ENCODE measurements at regions not wholly inside any gene's neighbourhood (a gene's known extent, or its start where the extent isn't known, plus 50 kb on each side); places are given as distances from the start of the nearest gene placed in this dataset.

GRCh38 chr4:3655485-3655884 is 110.7 kb upstream of the ADRA2C start:
- Histone ChIP-seq H3K4me1 (ENCODE audit: control insufficient read depth in 1 of 2, insufficient read depth in 2 of 2, low read depth in 1 of 2, low read length in 1 of 2) (peaks cover 0 to 27% of the 10 kb centered on the region in 2 experiments; a peak in 1 of 4 replicates), H3K9ac (no peak overlapping the region), H3K4me3 (ENCODE audit: low read depth in 2 of 2, low read length in 1 of 2) (no peak overlapping the region), H3K79me2 (ENCODE audit: insufficient read depth) (no peaks in the 10 kb centered on the region), H3F3A (replicated peaks; ENCODE audit: insufficient read depth) (no peaks in the 10 kb centered on the region), H3K9me3 (no peaks in the 10 kb centered on the region), H3K27ac (ENCODE audit: low read depth in 2 of 2, low read length in 1 of 2) (no peak overlapping the region), H3K4me2 (no peak overlapping the region), H3K36me3 (replicated peaks in 1 of 2; ENCODE audit: control insufficient read depth in 1 of 2, insufficient read depth in 2 of 2, low read length in 1 of 2) (no peaks in the 10 kb centered on the region), H3K27me3 (ENCODE audit: insufficient read depth) (no peaks in the 10 kb centered on the region), H2AFZ (ENCODE audit: low read depth) (no peak overlapping the region), H3K9me2 (no peaks in the 10 kb centered on the region), H4K20me1 (ENCODE audit: insufficient read depth) (no peaks in the 10 kb centered on the region)
- no peak for TF ChIP-seq FOSL2 (IDR thresholded peaks at IDR 0.05; ENCODE audit: borderline replicate concordance, low read depth)
- TF ChIP-seq CTCF (IDR thresholded peaks at IDR 0.05) = no peak
- no peak for TF ChIP-seq YY1 (IDR thresholded peaks at IDR 0.05; ENCODE audit: low read depth)
- no peak for TF ChIP-seq POLR2AphosphoS5 (IDR thresholded peaks at IDR 0.05; ENCODE audit: low read depth, low read length)
- no peak for TF ChIP-seq CHD2 (IDR thresholded peaks at IDR 0.05; ENCODE audit: low read length, partially characterized antibody)
- TF ChIP-seq FOXJ3 (CRISPR knock-in tag; IDR thresholded peaks at IDR 0.05) = no peak
- TF ChIP-seq NRF1 (IDR thresholded peaks at IDR 0.05; ENCODE audit: low read depth, low read length) = no peak
- TF ChIP-seq MAX (IDR thresholded peaks at IDR 0.05; ENCODE audit: low read depth) = no peak
- TF ChIP-seq EZH2phosphoT487 (IDR thresholded peaks at IDR 0.05; ENCODE audit: borderline replicate concordance, low read depth) = no peak
- no peak for TF ChIP-seq ELF1 (IDR thresholded peaks at IDR 0.05)
- TF ChIP-seq, protein P1, sequence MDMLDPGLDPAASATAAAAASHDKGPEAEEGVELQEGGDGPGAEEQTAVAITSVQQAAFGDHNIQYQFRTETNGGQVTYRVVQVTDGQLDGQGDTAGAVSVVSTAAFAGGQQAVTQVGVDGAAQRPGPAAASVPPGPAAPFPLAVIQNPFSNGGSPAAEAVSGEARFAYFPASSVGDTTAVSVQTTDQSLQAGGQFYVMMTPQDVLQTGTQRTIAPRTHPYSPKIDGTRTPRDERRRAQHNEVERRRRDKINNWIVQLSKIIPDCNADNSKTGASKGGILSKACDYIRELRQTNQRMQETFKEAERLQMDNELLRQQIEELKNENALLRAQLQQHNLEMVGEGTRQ (IDR thresholded peaks at IDR 0.05; ENCODE audit: borderline replicate concordance, low read depth, low read length) = no peak
- WGBS (ENCODE audit: low lambda C conversion rate) = 28% methylated on average over 8 of the region's 9 CpGs
- CTCF ChIA-PET = no interaction called here
- POLR2A ChIA-PET = no interaction called here
- DNase-seq = no peak

GRCh38 chr4:3654036-3654807 is 112.0 kb upstream of the ADRA2C start:
- Histone ChIP-seq H4K20me1 (ENCODE audit: insufficient read depth) (no peaks in the 10 kb centered on the region), H3K27me3 (ENCODE audit: insufficient read depth) (no peaks in the 10 kb centered on the region), H3K27ac (ENCODE audit: low read depth in 2 of 2, low read length in 1 of 2) (no peak overlapping the region), H3K79me2 (ENCODE audit: insufficient read depth) (no peaks in the 10 kb centered on the region), H2AFZ (ENCODE audit: low read depth) (no peak overlapping the region), H3K36me3 (replicated peaks in 1 of 2; ENCODE audit: control insufficient read depth in 1 of 2, insufficient read depth in 2 of 2, low read length in 1 of 2) (no peaks in the 10 kb centered on the region), H3K9me3 (no peaks in the 10 kb centered on the region), H3K9ac (no peak overlapping the region), H3K4me2 (no peak overlapping the region), H3K9me2 (no peaks in the 10 kb centered on the region), H3K4me1 (ENCODE audit: control insufficient read depth in 1 of 2, insufficient read depth in 2 of 2, low read depth in 1 of 2, low read length in 1 of 2) (peaks cover 0 to 17% of the 10 kb centered on the region in 2 experiments; a peak in 1 of 4 replicates), H3F3A (replicated peaks; ENCODE audit: insufficient read depth) (no peaks in the 10 kb centered on the region), H3K4me3 (ENCODE audit: low read depth in 2 of 2, low read length in 1 of 2) (no peak overlapping the region)
- ChIA-PET POLR2A (no interaction called here), CTCF (interaction anchor here (0.6 kb wide), 1 partner anchor 14 kb away, joined by 3 read pairs; no protein-coding TSS in a partner anchor)
- 92% methylated on average over 2 of the region's 30 CpGs for WGBS (ENCODE audit: low lambda C conversion rate)
- TF ChIP-seq FOXJ3 (CRISPR knock-in tag; IDR thresholded peaks at IDR 0.05) (no peak), TCF12 (IDR thresholded peaks at IDR 0.05) (no peak)
- no peak for DNase-seq
